GM19023 (cell line): ENCODE measurements at regions not wholly inside any gene's neighbourhood (a gene's known extent, or its start where the extent isn't known, plus 50 kb on each side); places are given as distances from the start of the nearest gene placed in this dataset.

Experiments used
- ATAC-seq: cut with Tn5 transposase; IDR thresholded peaks from one replicate; pipeline ENCODE4 v1.9.1; 2021; ENCODE audit warnings: mild to moderate bottlenecking, moderate library complexity; ENCODE audit not compliant: unreplicated experiment

DNA sequence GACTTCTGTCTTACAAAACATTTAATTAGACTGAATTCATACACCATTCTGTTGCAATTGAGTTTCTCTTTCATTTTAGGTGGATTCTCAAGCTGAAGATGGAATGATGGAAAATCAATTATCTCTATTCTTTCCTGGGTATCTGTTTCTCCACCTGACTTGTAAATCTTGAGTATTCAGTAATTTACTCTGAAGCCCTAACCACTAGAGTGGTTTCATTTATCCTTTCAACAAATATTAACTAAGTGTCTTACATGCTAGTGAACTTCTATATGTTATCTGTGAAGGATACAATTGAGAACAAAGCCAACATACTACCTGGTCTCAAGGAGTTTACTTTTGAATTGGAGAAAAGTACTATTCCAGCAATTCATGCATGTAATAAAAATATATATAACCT is 94.1 kb upstream of the ZNF804A start:
- ATAC-seq, result no peak

DNA sequence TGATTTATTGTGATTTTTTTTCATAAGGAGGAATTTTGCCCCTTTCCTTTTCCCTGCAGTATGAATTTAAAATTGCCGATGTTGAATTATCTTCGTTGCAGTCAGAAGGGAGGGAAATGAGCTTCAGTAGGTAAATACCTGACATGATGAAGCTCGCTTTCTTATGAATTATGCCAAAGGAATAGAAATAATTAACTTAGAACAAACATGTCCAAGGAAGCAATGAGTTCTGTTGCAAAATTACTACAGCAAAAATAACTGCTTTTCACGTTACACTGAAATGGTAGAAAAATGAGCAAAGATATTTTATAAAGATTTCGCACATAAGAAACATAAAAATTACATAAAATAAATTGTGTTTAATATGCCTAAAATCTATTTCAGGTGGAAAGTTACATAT is 91.1 kb upstream of the ZNF804A start:
- ATAC-seq, result no peak

DNA sequence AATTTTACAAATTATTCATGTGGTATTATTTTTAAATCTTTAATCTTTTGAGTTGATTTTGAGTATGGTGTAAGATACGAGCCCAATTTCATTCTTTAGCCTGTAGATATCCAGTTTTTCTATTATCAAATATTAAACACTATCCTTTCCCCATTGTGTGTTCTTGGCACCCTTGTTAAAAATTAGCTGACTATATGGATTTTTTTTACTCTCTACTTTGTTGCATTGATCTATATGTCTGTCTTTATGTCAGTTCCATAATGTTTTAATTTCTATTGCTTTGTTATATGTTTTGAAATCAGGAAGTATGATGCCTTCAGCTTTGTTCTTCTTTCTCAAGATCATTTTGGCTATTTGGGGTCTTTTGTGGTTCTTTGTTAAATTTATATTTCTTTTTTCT is 80.9 kb upstream of the ZNF804A start:
- no peak for ATAC-seq

DNA sequence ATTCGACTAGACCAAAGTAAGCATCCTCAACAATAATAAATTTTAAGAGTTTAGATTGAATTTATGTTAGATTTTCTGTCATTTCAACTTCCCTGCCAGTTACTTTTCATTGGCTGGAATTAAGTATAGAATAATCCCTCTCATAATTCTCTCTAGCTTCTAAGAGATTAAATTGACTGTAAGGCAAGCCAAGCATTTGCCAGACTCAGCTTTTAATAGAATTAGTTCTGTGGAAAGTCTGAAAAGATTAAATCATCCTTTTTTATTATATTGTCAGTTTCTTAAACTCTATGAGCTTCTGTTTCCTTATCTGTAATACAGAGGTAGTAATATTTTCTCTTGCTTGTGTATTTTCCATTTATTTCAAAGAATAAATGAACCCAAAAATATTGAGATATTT is 77.9 kb upstream of the ZNF804A start:
- ATAC-seq, result no peak

DNA sequence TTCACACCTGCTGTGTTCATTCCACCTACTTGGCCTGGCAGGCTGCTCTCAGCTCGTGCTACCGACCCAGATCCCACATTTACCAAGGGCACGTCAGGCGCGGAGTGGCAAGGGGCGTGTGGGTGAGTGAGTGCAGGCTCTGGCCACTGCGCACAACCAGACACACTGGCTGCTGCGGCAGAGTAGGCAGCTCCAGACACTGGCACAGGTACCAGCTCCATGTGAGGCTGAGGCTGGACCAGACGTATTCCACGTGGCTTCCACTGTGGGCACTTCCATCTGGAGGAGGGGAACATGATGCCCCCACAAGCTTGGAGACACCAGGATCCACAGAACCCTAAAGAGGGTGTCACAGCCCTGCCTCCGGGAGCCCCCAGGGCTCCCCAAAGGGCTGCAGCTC is 74.6 kb upstream of the ZNF804A start:
- ATAC-seq, result no peak

DNA sequence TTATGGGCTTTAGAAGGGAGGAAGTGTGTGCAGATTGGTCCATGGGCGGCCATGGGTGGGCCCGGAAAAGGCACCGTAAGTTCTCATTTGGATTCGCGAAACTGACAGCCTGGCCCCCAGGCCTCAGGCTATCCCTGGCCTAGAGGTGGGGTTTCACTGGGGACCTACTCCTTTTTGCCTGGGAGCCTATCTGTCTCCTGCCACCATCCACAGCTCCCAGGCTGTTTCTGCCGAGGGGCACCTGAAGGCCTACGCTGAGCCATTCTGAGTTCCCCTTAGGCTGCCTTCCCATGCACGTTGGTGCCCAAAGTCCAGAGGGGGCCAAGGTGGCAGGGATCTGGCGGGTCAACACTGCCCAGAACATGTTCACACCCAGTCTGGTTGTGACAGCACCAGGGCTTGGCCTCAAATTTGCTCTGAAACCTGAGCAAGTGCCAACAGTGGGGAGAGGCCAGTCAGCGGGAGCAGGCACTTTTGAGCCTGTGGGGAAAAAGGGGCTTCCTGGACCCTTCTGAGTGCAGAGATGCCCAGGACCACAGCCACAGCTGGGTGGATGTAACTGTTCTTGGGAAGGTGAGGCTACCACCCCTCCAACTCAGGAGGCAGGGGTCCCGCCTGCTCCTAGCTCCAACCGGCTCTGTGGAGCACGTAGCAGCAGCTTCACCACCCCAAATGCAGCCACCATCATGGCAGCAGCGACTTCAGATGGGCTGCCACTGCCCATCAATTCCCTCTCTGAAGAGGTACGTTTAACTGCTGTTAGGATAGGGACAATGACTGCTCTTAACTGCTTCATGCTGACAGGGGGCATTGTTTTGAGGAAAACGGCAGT is 73.6 kb upstream of the ZNF804A start:
- ATAC-seq, result no peak

DNA sequence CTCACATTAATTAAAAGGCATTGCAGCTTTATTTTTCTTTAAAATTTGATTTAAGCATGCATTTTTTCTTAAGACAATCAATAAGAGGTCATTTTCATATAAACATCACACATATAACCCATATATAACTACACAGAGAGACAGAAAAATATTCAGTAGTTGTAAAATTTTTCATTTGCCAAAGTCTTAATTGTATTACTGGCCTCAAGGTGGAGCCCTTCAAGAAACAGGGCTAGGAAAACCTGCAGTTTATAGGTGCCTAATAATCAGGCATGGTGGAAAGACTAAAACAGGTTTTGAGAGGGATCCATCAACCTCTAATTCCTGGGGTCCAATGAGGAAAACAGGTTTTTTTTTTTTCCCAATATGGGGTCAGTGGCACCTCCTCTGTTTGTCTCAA is 71.3 kb upstream of the ZNF804A start:
- no peak for ATAC-seq

DNA sequence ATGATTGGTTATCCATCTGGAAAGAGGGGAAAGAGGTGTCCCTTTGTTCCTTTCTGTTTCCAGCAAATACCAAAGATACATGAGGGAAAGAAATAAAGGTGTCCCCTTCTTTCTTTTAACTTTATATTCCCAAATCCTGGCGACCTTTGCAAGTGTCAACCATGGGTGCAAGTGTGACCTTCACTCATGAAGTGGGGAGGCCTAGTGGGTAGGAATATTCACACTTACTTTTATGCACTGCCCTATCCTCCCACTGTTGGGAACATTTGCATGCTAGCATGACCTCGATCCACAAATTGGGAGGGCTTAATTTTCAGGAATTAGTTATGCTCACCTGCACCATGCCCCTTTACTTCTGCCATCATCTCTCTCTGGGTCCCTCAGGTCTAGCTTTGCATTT is 70.2 kb upstream of the ZNF804A start:
- ATAC-seq, result no peak

DNA sequence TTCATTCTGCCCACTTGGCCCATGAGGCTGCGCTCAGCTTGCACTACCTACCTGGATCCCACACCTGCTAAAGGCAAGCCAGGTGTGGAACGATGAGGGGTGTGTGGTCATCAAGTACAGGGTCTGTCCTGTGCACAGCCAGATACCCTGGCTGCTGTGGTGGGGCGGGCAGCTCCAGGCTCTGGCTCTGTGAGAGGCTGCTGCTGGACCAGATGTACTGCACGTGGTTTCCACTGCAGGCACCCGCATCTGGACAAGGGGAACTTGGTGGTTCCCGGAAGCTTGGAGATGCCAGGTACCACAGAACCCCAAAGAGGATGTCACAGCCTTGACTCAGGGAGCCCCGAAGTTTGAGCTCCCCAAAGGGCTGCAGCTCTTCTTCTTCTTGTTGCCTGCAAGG is 68.1 kb upstream of the ZNF804A start:
- no peak for ATAC-seq

DNA sequence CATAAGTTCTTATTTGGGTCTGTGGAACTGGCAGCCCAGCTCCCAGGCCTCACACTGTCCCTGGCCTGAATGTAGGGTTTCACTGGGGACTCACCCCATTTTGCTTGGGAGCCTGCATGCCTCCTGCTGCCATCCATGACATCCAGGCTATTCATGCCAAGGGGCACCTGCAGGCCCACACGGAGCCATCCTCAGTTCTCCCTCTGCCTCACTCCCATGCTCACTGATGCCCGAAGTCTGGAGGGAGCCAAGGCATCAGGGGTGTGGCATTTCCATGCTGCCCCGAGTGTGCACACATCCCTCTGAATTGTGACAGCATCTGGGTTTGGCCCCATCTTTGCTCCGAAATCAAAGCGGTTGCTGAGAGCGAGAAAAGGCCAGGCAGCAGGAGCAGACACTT is 67.4 kb upstream of the ZNF804A start:
- ATAC-seq, result no peak

DNA sequence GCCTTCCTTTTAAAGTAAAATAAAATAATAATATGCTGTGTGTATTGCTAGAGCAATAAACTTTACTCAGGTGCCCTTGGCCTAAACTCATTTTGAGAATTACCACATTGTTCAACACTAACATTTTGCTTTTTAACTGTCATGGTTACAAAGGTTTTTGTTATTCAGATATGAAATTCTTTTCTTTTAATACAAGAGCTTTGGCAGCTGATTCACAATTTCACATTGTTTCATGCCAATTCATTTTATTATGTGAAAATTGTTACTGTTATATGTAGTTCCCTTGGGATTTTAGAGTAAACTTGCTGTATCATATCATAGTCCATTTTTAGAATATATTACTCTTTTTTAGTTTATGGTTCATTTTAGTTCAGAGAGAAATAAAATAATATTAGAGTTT is 65.8 kb upstream of the ZNF804A start:
- no peak for ATAC-seq

DNA sequence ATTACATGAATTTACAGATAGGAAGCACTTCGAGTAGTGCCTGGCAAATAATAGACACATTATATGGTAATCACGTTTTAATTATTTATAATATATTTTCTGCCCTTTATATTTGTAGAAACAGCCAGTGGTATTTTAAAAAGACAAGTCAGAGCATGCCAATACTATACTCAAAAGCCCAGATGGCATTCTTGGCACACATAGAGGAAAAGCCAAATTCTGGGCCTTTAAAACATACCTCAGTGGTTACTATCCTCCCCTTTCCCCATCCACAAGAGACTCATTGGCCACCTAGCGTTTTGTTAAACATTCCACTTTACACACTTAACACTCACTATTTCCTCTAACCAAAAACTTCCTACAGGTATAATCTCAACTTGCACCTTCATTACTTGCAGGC is 63.3 kb upstream of the ZNF804A start:
- ATAC-seq, result no peak

DNA sequence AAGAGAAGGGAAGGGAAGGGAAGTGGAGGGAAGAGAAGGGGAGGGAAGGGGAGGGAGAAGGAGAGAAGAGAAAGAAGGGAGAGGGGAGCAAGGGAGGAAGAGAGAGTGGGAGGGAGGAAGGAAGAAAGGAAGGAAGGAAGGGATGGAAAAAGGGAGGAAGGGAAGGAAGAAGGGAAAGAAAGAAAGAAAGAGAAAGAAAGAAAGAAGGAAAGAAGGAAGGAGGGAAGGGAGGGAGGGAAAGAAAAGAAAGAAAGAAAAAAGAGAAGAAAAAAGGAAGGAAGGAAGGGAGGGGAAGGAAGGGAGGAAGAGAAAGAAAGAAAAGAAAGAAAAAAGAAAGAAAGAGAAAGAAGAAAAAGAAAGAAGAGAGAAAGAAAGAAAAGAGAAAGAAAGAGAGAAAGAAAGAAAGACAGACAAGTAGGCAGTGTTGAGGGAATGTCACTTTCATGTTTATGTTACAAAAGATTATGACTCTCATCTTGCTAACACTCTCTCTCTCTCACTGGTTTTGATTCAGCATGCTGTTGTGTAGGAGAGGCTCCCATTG is 58.0 kb upstream of the ZNF804A start:
- no peak for ATAC-seq

DNA sequence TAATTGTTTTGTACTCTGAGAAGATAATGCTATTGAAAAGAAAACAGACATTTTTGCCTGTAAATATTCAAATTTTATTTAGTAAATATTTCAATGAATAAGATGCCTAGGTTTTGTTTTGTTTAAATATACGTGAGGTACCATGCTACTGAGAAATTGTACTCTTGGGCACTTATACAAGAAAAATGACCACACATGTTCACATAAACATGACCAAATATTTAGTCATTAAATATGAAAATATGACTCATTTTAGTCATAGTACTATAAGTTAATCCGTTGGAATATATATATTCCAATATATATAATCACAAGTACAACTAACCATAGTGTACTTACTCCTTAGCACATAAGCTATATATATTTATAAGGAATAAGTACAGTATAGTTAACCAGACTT is 56.7 kb upstream of the ZNF804A start:
- ATAC-seq, result no peak

DNA sequence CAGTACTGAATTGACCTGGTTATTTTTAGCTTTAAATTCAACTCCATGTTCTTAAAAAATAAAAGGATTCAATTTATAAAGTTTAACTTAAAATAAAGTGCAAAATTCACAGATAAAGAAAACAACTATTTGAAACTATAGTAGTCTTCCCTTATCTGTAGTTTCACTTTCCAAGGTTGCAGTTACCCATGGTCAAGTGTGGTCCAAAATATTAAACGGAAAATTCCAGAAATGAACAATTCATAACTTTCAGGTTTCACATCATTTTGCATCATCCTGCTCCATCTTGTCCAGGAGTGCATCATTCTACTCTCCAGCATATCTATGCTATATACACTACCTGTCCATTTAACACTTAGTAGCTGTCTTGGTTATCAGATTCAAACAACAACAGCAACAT is 54.5 kb upstream of the ZNF804A start:
- ATAC-seq, result no peak
